Epithelial cell of proximal tubule (primary cell): ENCODE measurements at regions not wholly inside any gene's neighbourhood (a gene's known extent, or its start where the extent isn't known, plus 50 kb on each side); places are given as distances from the start of the nearest gene placed in this dataset.

Experiments
- DNase-seq: peaks from one replicate; pipeline ENCODE4 v3.0.0-alpha.2; 2011; ENCODE audit warnings: low read depth
- H3K4me3 ChIP-seq: 2 replicates; pipeline ENCODE4 v1.5.1; 2011; ENCODE audit warnings: low read depth, mild to moderate bottlenecking, low read length
- TF ChIP-seq, protein P1 (sequence below): conservative IDR thresholded peaks from 2 replicates; pipeline ENCODE4 v1.5.1; 2012; ENCODE audit warnings: low read depth, mild to moderate bottlenecking, low read length

DNA sequence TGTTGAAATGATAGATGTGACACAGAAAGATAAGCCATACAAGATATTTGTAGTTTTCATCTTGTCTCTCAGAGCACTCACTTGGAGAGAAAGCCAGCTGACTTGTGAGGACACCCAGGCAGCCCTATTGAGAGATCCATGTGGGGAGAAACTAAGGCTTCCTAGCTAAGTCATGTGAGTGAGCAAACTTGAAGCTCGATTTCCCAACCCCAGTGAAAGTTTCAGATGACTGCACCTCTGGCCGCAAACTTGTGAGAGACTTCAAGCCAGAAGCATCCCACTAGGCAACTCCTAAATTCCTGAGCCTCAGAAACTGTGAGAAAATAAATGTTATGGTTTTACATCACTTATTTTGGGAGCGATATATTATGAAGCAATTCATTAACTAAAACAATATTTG lies 832.3 kb downstream of the LTN1 start:
- no peak overlapping the region for H3K4me3 ChIP-seq
- DNase-seq = peak; percentile 94
- TF ChIP-seq, protein P1, sequence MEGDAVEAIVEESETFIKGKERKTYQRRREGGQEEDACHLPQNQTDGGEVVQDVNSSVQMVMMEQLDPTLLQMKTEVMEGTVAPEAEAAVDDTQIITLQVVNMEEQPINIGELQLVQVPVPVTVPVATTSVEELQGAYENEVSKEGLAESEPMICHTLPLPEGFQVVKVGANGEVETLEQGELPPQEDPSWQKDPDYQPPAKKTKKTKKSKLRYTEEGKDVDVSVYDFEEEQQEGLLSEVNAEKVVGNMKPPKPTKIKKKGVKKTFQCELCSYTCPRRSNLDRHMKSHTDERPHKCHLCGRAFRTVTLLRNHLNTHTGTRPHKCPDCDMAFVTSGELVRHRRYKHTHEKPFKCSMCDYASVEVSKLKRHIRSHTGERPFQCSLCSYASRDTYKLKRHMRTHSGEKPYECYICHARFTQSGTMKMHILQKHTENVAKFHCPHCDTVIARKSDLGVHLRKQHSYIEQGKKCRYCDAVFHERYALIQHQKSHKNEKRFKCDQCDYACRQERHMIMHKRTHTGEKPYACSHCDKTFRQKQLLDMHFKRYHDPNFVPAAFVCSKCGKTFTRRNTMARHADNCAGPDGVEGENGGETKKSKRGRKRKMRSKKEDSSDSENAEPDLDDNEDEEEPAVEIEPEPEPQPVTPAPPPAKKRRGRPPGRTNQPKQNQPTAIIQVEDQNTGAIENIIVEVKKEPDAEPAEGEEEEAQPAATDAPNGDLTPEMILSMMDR = no peak

DNA sequence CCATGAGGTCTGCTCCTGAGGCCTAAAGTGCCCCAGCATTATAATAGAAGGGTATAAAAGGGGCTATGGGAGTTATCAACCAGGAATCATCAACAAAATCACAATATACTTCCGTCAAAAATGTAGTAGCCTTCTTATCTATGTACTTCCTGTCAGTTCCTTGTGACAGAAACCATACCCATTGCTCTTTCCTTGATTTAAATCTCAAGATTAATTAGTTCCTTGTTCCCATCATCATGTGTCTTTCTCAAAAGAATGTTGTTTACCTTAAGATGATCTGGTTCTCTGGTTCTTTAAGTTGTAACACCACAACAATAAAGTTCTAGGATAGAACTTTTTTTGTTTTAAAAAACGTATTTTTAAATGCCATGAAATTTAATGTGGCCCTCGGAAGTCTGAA lies 833.3 kb downstream of the LTN1 start:
- TF ChIP-seq, protein P1 = no peak
- no peak overlapping the region for H3K4me3 ChIP-seq
- DNase-seq = no peak

DNA sequence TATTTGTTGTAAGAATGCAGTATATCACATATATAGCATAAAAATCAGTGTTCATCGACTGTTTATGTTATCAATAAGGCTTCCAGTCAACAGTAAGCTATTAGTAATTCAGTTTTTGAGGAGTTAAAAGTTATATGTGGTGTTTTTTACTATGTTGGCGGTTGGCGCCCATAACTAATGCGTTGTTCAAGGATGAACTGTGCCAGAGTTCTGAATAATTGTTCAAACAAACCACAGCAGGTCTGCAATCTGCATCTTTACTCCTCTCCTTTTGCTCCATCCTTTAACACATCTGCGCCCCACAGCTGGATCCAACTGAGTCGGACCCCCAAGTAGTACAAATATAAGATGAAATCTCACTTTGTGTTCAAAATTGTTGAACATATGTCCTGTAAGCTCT lies 836.1 kb downstream of the LTN1 start:
- no peak overlapping the region for H3K4me3 ChIP-seq
- no peak for DNase-seq
- TF ChIP-seq, protein P1 = no peak

DNA sequence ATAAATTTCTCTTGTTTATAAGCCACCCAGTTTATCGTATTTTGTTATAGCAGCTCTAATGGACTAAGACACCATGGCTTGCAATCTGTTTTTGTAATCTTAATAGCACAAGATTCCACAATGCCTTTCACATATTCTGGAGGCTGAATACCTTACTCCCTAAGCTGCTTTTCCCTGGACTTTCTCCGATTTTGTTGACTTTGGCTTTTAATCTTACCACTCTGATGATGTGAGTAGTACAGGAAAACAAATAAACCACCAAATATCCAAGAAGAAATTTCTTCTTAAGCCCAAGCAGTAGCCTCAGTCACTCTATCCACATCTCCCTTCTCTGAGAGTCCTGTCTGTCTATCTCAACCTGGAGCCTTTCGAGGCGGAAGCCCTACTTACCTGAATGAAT lies 838.6 kb downstream of the LTN1 start:
- TF ChIP-seq, protein P1 = no peak
- no peak for DNase-seq
- H3K4me3 ChIP-seq = no peak overlapping the region

DNA sequence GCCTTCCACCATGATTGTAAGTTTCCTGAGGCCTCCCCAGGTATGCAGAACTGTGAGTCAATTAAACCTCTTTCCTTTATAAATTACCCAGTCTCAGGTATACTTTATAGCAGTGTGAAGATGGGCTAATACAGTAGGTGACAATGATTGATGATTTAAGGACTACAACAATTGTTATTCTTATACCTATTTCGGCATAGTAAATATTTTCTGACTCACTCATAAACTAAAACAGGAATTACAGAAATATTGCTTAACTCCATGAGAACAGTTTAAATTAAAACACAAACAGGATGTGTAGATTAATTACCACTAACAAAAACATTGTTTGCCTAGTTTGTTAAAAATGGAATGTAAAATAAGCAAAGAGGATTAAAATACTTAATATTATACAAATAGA lies 839.9 kb downstream of the LTN1 start:
- DNase-seq = no peak
- TF ChIP-seq, protein P1 = no peak
- H3K4me3 ChIP-seq = no peak overlapping the region

DNA sequence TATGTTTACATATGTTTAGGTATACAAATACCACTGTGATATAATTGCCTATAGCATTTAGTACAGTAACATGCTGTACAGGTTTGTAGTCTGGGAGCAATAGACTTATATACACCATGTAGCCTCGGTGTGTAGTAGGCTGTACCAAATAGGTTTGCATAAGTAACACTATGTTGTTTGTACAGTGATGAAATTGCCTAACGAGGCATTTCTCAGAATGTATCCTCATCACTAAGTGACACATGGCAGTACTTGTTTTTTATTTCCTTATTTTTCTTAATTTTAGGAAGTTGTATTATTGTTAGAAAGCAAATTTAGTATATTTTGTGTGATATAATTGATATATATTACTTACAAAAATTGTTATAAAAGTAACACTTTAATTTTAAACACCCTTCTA lies 840.9 kb downstream of the LTN1 start:
- TF ChIP-seq, protein P1 = no peak
- DNase-seq = no peak
- H3K4me3 ChIP-seq = no peak overlapping the region

DNA sequence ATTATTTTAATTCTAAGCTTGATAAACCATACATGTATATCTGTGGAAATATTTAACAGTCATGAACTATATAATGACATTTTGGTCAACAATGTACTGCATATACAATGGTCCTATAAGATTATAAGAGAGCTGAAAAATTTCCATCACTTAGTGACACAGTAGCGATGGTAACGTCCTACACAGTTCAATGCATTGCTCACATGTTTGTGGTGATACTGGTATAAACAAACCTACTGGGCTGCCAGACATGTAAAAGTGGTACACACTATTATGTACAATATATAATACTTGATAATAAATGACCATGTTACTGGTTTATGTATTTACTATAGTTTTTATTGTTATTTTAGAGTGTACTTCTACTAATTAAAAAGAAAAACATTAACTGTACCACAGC lies 841.9 kb downstream of the LTN1 start:
- TF ChIP-seq, protein P1 = no peak
- H3K4me3 ChIP-seq = no peak overlapping the region
- DNase-seq = no peak
